H9 (cell line): ENCODE measurements at regions not wholly inside any gene's neighbourhood (a gene's known extent, or its start where the extent isn't known, plus 50 kb on each side); places are given as distances from the start of the nearest gene placed in this dataset.

Source experiments
- DNase-seq: peaks from one replicate; pipeline ENCODE4 v3.0.0-alpha.2; 2017
- H2AFZ ChIP-seq: one replicate; pipeline ENCODE4 v1.6.1; 2013; ENCODE audit warnings: mild to moderate bottlenecking, low read length, control low read depth, moderate library complexity
- H2AK5ac ChIP-seq: 2 replicates; pipeline ENCODE4 v1.6.1; 2013; ENCODE audit warnings: low read length, control low read depth, mixed read lengths; ENCODE audit not compliant: insufficient read length
- H2BK120ac ChIP-seq: one replicate; pipeline ENCODE4 v1.6.1; 2013; ENCODE audit warnings: low read depth, mild to moderate bottlenecking, low read length, control low read depth, inconsistent platforms; ENCODE audit not compliant: poor library complexity, severe bottlenecking
- H2BK12ac ChIP-seq: 2 replicates; pipeline ENCODE4 v1.6.1; 2013; ENCODE audit warnings: low read length, control low read depth, mixed read lengths, low read depth; ENCODE audit not compliant: insufficient read length
- H2BK15ac ChIP-seq: 2 replicates; pipeline ENCODE4 v1.6.1; 2013; ENCODE audit warnings: low read depth, low read length, control low read depth
- H2BK20ac ChIP-seq: one replicate; pipeline ENCODE4 v1.6.1; 2013; ENCODE audit warnings: low read depth, mild to moderate bottlenecking, low read length, control low read depth, inconsistent platforms; ENCODE audit not compliant: poor library complexity, severe bottlenecking
- H2BK5ac ChIP-seq: 2 replicates; pipeline ENCODE4 v1.6.1; 2013; ENCODE audit warnings: low read length, control low read depth, mixed read lengths; ENCODE audit not compliant: insufficient read length
- H3K14ac ChIP-seq: 2 replicates; pipeline ENCODE4 v1.6.1; 2013; ENCODE audit warnings: low read length, control low read depth; ENCODE audit not compliant: insufficient read depth
- H3K18ac ChIP-seq: 2 replicates; pipeline ENCODE4 v1.6.1; 2013; ENCODE audit warnings: low read depth, mild to moderate bottlenecking, mixed read lengths, low read length, control low read depth; ENCODE audit not compliant: insufficient read length
- H3K23ac ChIP-seq: 2 replicates; pipeline ENCODE4 v1.6.1; 2013; ENCODE audit warnings: low read length, control low read depth, mixed read lengths, low read depth; ENCODE audit not compliant: insufficient read length
- H3K23me2 ChIP-seq: 2 replicates; pipeline ENCODE4 v1.6.1; 2013; ENCODE audit warnings: low read depth, mild to moderate bottlenecking, mixed read lengths, low read length, control low read depth; ENCODE audit not compliant: insufficient read length, poor library complexity, severe bottlenecking
- H3K27ac ChIP-seq: 2 replicates; pipeline ENCODE4 v1.5.1; 2013; ENCODE audit warnings: low read length, control low read depth, mixed read lengths, low read depth; ENCODE audit not compliant: insufficient read length
- H3K27me3 ChIP-seq: 2 replicates; pipeline ENCODE4 v1.6.1; 2013; ENCODE audit warnings: low read length, control low read depth, inconsistent platforms; ENCODE audit not compliant: insufficient read depth
- H3K4ac ChIP-seq: 2 replicates; pipeline ENCODE4 v1.6.1; 2013; ENCODE audit warnings: low read depth, mild to moderate bottlenecking, control low read depth, inconsistent platforms, low read length, moderate library complexity
- H3K4me1 ChIP-seq: 2 replicates; pipeline ENCODE4 v1.6.1; 2013; ENCODE audit warnings: low read length, control low read depth, inconsistent platforms; ENCODE audit not compliant: insufficient read depth
- H3K4me2 ChIP-seq: 2 replicates; pipeline ENCODE4 v1.6.1; 2013; ENCODE audit warnings: low read length, control low read depth, mixed read lengths; ENCODE audit not compliant: insufficient read length, insufficient read depth
- H3K56ac ChIP-seq: 2 replicates; pipeline ENCODE4 v1.6.1; 2013; ENCODE audit warnings: low read depth, mild to moderate bottlenecking, mixed read lengths, low read length, control low read depth; ENCODE audit not compliant: insufficient read length
- H3K79me1 ChIP-seq: 2 replicates; pipeline ENCODE4 v1.6.1; 2013; ENCODE audit warnings: low read depth, mild to moderate bottlenecking, moderate library complexity, low read length, control low read depth, inconsistent platforms; ENCODE audit not compliant: insufficient read depth, poor library complexity, severe bottlenecking
- H3K79me2 ChIP-seq: 2 replicates; pipeline ENCODE4 v1.6.1; 2013; ENCODE audit warnings: low read length, control low read depth, inconsistent platforms; ENCODE audit not compliant: insufficient read depth
- H3K9ac ChIP-seq: 2 replicates; pipeline ENCODE4 v1.6.1; 2013; ENCODE audit warnings: low read length, control low read depth, mixed read lengths; ENCODE audit not compliant: insufficient read length; ENCODE audit errors: extremely low read depth
- H3K9me3 ChIP-seq: one replicate; pipeline ENCODE4 v1.6.1; 2013; ENCODE audit warnings: low read depth, low read length, inconsistent platforms; ENCODE audit not compliant: control insufficient read depth
- H3T11ph ChIP-seq: one replicate; pipeline ENCODE4 v1.6.1; 2013; ENCODE audit warnings: mild to moderate bottlenecking, low read length, control low read depth, inconsistent platforms
- H4K20me1 ChIP-seq: one replicate; pipeline ENCODE4 v1.6.1; 2013; ENCODE audit not compliant: control insufficient read depth, insufficient read length, insufficient read depth
- H4K5ac ChIP-seq: 2 replicates; pipeline ENCODE4 v1.6.1; 2013; ENCODE audit warnings: low read depth, mild to moderate bottlenecking, mixed read lengths, low read length, control low read depth; ENCODE audit not compliant: insufficient read length
- H4K8ac ChIP-seq: replicated peaks from 2 replicates; pipeline ENCODE4 v1.6.1; 2013; ENCODE audit warnings: low read length, control low read depth, mixed read lengths, low read depth; ENCODE audit not compliant: insufficient read length
- H4K91ac ChIP-seq: 2 replicates; pipeline ENCODE4 v1.6.1; 2013; ENCODE audit warnings: low read depth, mild to moderate bottlenecking, moderate library complexity, mixed read lengths, low read length, control low read depth; ENCODE audit not compliant: insufficient read length
- H3K27ac Mint-ChIP-seq, 3 experiments: 2 replicates in 2 of 3; 3 replicates in 1 of 3; pipeline ENCODE4 v1.8.0; 2020 to 2021; ENCODE audit warnings: mixed read lengths in 3 of 3, mild to moderate bottlenecking in 1 of 3, moderate library complexity in 1 of 3
- H3K27me3 Mint-ChIP-seq: 2 replicates; pipeline ENCODE4 v1.8.0; 2021; ENCODE audit warnings: low read depth, mild to moderate bottlenecking, moderate library complexity, mixed read lengths
- H3K36me3 Mint-ChIP-seq, 3 experiments: 2 replicates in 2 of 3; 3 replicates in 1 of 3; pipeline ENCODE4 v1.8.0; 2020 to 2021; ENCODE audit warnings: low read depth in 3 of 3, mixed read lengths in 3 of 3; ENCODE audit not compliant: insufficient read depth in 1 of 3
- H3K4me1 Mint-ChIP-seq, 2 experiments: 2 replicates each; pipeline ENCODE4 v1.8.0; 2020; ENCODE audit warnings: mixed read lengths in 2 of 2
- H3K4me3 Mint-ChIP-seq, 2 experiments: 2 replicates in 1 of 2; 3 replicates in 1 of 2; pipeline ENCODE4 v1.8.0; 2020 to 2021; ENCODE audit warnings: mild to moderate bottlenecking in 2 of 2, mixed read lengths in 2 of 2, moderate library complexity in 1 of 2
- H3K9me3 Mint-ChIP-seq, 2 experiments: 2 replicates in 1 of 2; 3 replicates in 1 of 2; pipeline ENCODE4 v1.8.0; 2020; ENCODE audit warnings: mild to moderate bottlenecking in 2 of 2, mixed read lengths in 2 of 2, moderate library complexity in 1 of 2
- WGBS: extraction: QIAGEN DNeasy Blood & Tissue Kit; methylation state at CpG from one replicate; pipeline ENCODE4 v1.1.7; 2013; ENCODE audit warnings: missing lambda C conversion rate, low lambda C conversion rate, mixed read lengths; ENCODE audit not compliant: insufficient read length; ENCODE audit errors: extremely low coverage; 5-methylcytosine and 5-hydroxymethylcytosine counted together
- TF ChIP-seq, protein P1 (sequence below): fragments of 200-600 bp; sonication (generic); conservative IDR thresholded peaks from 3 replicates; pipeline ENCODE4 v1.8.0; 2021; ENCODE audit warnings: antibody characterized with exemption, mild to moderate bottlenecking

DNA sequence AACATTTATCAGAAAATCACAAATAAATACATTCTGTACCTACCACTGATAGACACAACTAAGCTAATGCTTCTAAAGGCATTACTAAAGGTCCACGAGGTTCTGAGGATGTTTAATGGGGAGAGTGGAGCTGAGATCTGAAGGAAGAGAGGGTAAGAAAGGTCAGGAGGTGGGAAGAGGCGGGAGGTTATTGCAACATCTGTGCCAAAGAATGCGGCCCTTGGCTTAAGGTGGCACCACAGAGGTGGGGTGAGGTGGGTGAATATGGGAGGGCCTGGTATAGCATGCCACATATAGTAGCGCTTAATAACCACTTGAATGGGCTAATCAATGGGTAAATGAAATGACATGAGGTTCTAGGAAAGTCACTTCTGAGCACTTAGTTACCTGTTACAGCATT, 217.8 kb upstream of the ATP5MC3 start:
- Mint-ChIP-seq H3K9me3 (no peaks in the 10 kb centered on the region), H3K36me3 (no peaks in the 10 kb centered on the region), H3K27me3 (peaks cover 1% of the 10 kb centered on the region; the same call in 1 of the 2 replicates), H3K4me1 (no peaks in the 10 kb centered on the region), H3K27ac (no peak overlapping the region), H3K4me3 (no peak overlapping the region)
- Histone ChIP-seq H3K9me3 (no peaks in the 10 kb centered on the region), H2AK5ac (no peak overlapping the region), H2BK5ac (no peak overlapping the region), H3K4ac (no peak overlapping the region), H3K9ac (no peak overlapping the region), H4K8ac (no peak overlapping the region), H3T11ph (no peak overlapping the region), H3K27me3 (no peaks in the 10 kb centered on the region), H2BK12ac (no peak overlapping the region), H2BK15ac (no peak overlapping the region), H3K14ac (no peak overlapping the region), H4K5ac (no peak overlapping the region), H2BK20ac (no peak overlapping the region), H3K79me2 (no peaks in the 10 kb centered on the region), H4K91ac (no peak overlapping the region), H3K56ac (no peak overlapping the region), H2BK120ac (no peak overlapping the region), H3K27ac (no peak overlapping the region), H3K18ac (no peak overlapping the region), H3K79me1 (no peaks in the 10 kb centered on the region), H3K23me2 (no peaks in the 10 kb centered on the region), H3K23ac (no peak overlapping the region), H3K4me1 (no peaks in the 10 kb centered on the region), H2AFZ (no peak overlapping the region), H3K4me2 (no peak overlapping the region), H4K20me1 (no peaks in the 10 kb centered on the region)
- no peak for DNase-seq
- TF ChIP-seq, protein P1, sequence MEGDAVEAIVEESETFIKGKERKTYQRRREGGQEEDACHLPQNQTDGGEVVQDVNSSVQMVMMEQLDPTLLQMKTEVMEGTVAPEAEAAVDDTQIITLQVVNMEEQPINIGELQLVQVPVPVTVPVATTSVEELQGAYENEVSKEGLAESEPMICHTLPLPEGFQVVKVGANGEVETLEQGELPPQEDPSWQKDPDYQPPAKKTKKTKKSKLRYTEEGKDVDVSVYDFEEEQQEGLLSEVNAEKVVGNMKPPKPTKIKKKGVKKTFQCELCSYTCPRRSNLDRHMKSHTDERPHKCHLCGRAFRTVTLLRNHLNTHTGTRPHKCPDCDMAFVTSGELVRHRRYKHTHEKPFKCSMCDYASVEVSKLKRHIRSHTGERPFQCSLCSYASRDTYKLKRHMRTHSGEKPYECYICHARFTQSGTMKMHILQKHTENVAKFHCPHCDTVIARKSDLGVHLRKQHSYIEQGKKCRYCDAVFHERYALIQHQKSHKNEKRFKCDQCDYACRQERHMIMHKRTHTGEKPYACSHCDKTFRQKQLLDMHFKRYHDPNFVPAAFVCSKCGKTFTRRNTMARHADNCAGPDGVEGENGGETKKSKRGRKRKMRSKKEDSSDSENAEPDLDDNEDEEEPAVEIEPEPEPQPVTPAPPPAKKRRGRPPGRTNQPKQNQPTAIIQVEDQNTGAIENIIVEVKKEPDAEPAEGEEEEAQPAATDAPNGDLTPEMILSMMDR: no peak
- WGBS: no CpG with 5 or more reads among the region's 4 CpGs
